ENCODE measurements at regions not wholly inside any gene's neighbourhood (a gene's known extent, or its start where the extent isn't known, plus 50 kb on each side); places are given as distances from the start of the nearest gene placed in this dataset.

GRCh38 chr3:72309661-72310418, 524.9 kb upstream of the PROK2 start:
- no peak for TF ChIP-seq CTCF (IDR thresholded peaks at IDR 0.05; ENCODE audit: low read depth, low read length, missing control alignments)
- H3K4me3 ChIP-seq (ENCODE audit: low read depth, low read length) = no peak overlapping the region
- no peak for DNase-seq (ENCODE audit: low read depth)
- in situ Hi-C loops (cut with HindIII; ENCODE audit: low sequenced_read_pairs) = no loop called here

- TF ChIP-seq CTCF (IDR thresholded peaks at IDR 0.05; ENCODE audit: low read depth, low read length, missing control alignments) = no peak
- H3K4me3 ChIP-seq (ENCODE audit: low read depth, low read length) = no peak overlapping the region
- no peak for DNase-seq (ENCODE audit: low read depth)
- in situ Hi-C loops (cut with HindIII; ENCODE audit: low sequenced_read_pairs) = no loop called here
Observed at GRCh38 chr3:72308641-72309040, 523.7 kb upstream of the PROK2 start.

- no peak for TF ChIP-seq CTCF (IDR thresholded peaks at IDR 0.05; ENCODE audit: low read depth, low read length, missing control alignments)
- DNase-seq (ENCODE audit: low read depth) = no peak
- in situ Hi-C loops (cut with HindIII; ENCODE audit: low sequenced_read_pairs) = no loop called here
- no peak overlapping the region for H3K4me3 ChIP-seq (ENCODE audit: low read depth, low read length)
Observed at GRCh38 chr3:72307438-72308115, 522.6 kb upstream of the PROK2 start.

- H3K4me3 ChIP-seq (ENCODE audit: low read depth, low read length) = no peak overlapping the region
- TF ChIP-seq CTCF (IDR thresholded peaks at IDR 0.05; ENCODE audit: low read depth, low read length, missing control alignments) = peak; percentile 20
- peak; percentile 64 for DNase-seq (ENCODE audit: low read depth)
- in situ Hi-C loops (cut with HindIII; ENCODE audit: low sequenced_read_pairs) = no loop called here
Observed at GRCh38 chr3:72306800-72307341, 521.9 kb upstream of the PROK2 start.

- DNase-seq (ENCODE audit: low read depth) = no peak
- no peak for TF ChIP-seq CTCF (IDR thresholded peaks at IDR 0.05; ENCODE audit: low read depth, low read length, missing control alignments)
- in situ Hi-C loops (cut with HindIII; ENCODE audit: low sequenced_read_pairs) = no loop called here
- H3K4me3 ChIP-seq (ENCODE audit: low read depth, low read length) = no peak overlapping the region
Observed at GRCh38 chr3:72303926-72304325, 519.0 kb upstream of the PROK2 start.

GRCh38 chr3:72301779-72302178, 516.8 kb upstream of the PROK2 start:
- no peak for TF ChIP-seq CTCF (IDR thresholded peaks at IDR 0.05; ENCODE audit: low read depth, low read length, missing control alignments)
- in situ Hi-C loops (cut with HindIII; ENCODE audit: low sequenced_read_pairs) = no loop called here

More at GRCh38 chr3:72301779-72302178, 516.8 kb upstream of the PROK2 start:
- no peak overlapping the region for H3K4me3 ChIP-seq (ENCODE audit: low read depth, low read length)
- DNase-seq (ENCODE audit: low read depth) = no peak
